ENCODE measurements at regions not wholly inside any gene's neighbourhood (a gene's known extent, or its start where the extent isn't known, plus 50 kb on each side); places are given as distances from the start of the nearest gene placed in this dataset.

DNA sequence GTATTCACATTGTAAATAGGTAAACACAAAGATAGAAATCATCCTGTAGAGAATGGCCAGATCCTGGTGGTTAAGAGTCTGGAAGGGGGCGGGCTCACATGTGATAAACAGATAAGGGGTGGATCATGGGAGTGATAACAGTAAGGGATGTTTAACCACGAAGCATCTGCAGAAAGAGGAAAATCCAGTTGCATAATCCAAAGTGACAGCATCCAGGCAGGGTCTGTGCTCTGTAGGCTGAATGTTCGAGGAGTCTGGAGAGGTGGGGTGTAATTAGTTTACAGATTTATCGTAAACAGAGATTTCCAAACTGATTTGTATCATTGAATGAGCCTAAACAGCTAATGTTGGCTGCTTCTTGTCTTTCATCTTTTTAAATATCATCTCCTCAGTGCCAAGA lies 1009.8 kb upstream of the SLIT2 start:
- DNase-seq (ENCODE audit: low read depth): no peak
- H3K4me3 ChIP-seq (ENCODE audit: low read depth, low read length): no peak overlapping the region
- TF ChIP-seq, protein P1, sequence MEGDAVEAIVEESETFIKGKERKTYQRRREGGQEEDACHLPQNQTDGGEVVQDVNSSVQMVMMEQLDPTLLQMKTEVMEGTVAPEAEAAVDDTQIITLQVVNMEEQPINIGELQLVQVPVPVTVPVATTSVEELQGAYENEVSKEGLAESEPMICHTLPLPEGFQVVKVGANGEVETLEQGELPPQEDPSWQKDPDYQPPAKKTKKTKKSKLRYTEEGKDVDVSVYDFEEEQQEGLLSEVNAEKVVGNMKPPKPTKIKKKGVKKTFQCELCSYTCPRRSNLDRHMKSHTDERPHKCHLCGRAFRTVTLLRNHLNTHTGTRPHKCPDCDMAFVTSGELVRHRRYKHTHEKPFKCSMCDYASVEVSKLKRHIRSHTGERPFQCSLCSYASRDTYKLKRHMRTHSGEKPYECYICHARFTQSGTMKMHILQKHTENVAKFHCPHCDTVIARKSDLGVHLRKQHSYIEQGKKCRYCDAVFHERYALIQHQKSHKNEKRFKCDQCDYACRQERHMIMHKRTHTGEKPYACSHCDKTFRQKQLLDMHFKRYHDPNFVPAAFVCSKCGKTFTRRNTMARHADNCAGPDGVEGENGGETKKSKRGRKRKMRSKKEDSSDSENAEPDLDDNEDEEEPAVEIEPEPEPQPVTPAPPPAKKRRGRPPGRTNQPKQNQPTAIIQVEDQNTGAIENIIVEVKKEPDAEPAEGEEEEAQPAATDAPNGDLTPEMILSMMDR (conservative IDR thresholded peaks at IDR 0.05; ENCODE audit: low read depth, low read length): no peak

DNA sequence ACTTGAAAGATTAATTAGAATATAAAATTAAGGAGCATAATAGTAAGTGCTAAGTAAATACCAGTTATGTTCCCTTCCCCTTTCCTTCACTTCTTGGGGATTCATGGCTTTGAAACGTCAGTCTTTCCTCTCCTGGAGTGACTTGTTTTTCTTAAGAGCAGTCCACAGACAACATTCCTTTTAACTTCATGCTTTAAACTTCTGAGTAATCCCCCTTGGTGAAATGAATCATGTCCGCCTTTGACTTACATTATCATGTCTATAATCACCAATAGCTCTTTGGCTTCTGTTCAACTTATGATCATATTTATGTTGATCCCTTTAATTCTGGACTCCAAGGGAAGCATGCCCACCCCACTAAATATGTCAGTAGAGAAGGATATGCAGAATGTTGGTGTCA lies 1012.1 kb upstream of the SLIT2 start:
- peak; percentile 83 for DNase-seq (ENCODE audit: low read depth)
- no peak overlapping the region for H3K4me3 ChIP-seq (ENCODE audit: low read depth, low read length)
- TF ChIP-seq, protein P1 (conservative IDR thresholded peaks at IDR 0.05; ENCODE audit: low read depth, low read length): no peak

DNA sequence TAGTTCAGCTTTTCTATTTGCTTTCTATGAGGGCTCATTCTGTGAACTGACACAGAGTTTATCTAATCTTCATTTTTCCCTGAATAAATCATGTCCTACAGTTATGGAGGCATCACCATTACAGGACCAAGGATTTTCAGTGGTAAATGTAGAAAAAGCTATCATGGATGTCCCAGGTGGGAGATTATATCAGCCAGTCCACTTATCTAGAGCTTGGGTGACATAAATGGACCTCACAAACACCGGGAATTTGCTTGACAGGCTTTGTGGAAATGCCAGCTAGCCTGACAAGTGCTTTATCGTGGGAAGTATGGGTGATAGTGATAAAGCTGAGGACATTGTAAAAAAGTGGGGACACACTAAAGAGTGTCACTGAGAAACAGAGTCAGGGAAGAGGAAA lies 1015.2 kb upstream of the SLIT2 start:
- TF ChIP-seq, protein P1 (conservative IDR thresholded peaks at IDR 0.05; ENCODE audit: low read depth, low read length): no peak
- DNase-seq (ENCODE audit: low read depth): no peak
- H3K4me3 ChIP-seq (ENCODE audit: low read depth, low read length): no peak overlapping the region

DNA sequence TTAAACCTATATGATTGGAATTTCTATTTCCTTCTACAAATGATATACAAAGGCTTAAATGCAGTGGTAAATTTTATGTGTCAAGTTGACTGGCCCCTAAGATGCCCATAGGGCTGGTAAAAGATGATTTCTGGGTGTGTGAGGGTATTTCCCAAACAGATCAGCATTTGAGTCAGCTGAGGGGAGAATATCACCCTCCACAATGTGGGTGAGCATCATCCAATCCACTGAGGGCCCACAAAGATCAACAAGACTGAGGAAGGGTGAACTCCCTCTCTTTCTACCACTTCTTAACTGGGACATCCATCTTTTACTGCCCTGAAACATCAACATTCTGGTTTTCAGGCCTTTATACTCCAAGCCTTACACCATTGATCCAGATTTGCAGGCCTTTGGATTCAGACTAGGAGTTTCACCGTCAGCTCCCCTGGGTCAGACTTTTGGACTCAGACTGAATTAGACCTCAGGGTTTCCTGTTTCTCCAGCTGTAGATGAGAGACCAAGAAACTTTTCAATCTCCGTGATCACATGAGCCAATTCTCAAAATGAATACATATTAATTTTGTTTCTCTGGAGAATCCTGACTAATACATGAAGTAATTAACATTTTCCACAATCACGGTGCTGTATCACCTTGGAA lies 1020.7 kb upstream of the SLIT2 start:
- TF ChIP-seq, protein P1 (conservative IDR thresholded peaks at IDR 0.05; ENCODE audit: low read depth, low read length): no peak
- H3K4me3 ChIP-seq (ENCODE audit: low read depth, low read length): no peak overlapping the region

DNA sequence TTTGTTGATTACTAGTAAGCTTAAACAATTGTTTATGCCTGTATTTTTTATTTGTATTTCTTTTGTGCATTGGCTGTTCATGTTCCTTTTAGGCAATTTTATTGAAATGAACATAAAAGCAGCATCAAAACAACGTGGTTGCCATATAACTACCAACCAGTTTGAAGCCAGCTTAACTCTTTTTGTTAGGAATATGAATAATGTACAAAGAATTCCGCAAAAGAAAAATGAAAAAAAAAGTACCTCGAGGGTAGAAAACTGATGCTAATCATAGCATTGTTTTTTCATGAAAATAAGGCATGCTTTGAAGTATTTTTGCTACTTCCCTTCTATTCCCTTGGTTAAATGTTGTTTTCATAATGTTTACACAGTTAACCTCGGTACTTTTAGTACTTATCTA lies 1024.0 kb upstream of the SLIT2 start:
- TF ChIP-seq, protein P1 (conservative IDR thresholded peaks at IDR 0.05; ENCODE audit: low read depth, low read length): no peak
- DNase-seq (ENCODE audit: low read depth): no peak
- H3K4me3 ChIP-seq (ENCODE audit: low read depth, low read length): no peak overlapping the region

More for the DNA sequence above, 1020.7 kb upstream of the SLIT2 start:
- no peak for DNase-seq (ENCODE audit: low read depth)

DNA sequence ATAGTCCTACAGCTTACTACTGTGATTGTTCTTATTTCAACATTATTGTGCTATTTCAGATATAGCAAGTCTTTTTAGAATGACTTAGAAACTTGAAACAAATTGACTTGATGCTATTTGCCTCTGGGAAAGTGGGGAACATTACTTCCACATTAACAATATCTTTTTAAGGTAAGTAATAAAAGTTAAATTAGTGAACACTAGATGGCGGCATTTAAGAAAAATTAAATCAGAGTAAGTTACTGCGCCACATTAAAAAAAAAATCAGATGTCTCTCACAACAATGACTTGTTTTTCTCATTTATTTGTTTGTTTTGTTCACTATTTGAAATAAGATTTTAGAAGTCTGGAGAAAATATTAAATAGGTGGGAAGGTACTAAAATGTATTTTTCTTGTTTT lies 1026.9 kb upstream of the SLIT2 start:
- TF ChIP-seq, protein P1 (conservative IDR thresholded peaks at IDR 0.05; ENCODE audit: low read depth, low read length): peak; percentile 37
- DNase-seq (ENCODE audit: low read depth): peak; percentile 56
- no peak overlapping the region for H3K4me3 ChIP-seq (ENCODE audit: low read depth, low read length)

DNA sequence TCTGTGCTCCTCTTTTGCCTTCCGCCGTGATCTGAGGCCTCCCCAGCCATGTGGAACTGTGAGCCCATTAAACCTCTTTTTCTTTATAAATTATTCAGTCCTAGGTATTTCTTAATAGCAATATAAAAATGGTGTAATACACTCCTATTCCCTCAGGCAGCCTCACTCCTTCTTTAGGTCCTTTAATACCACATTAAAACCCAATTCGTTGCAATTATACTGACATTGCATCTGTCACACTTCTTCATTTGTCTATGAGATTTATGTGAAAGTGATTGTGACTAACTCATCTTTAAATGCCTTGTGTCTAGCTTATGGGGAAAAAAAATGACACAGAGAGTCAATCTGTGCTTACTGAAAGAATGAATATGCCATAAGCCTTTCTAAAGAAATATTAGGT lies 1035.2 kb upstream of the SLIT2 start:
- H3K4me3 ChIP-seq (ENCODE audit: low read depth, low read length): no peak overlapping the region
- TF ChIP-seq, protein P1 (conservative IDR thresholded peaks at IDR 0.05; ENCODE audit: low read depth, low read length): no peak
- no peak for DNase-seq (ENCODE audit: low read depth)

Data from choroid plexus epithelial cell (primary cell).